Activated CD8-positive, alpha-beta T cell treated with anti-CD3 and anti-CD28 coated beads for 36 hours (primary cell): ENCODE measurements at regions not wholly inside any gene's neighbourhood (a gene's known extent, or its start where the extent isn't known, plus 50 kb on each side); places are given as distances from the start of the nearest gene placed in this dataset.

Experiments used
- ATAC-seq: fragments of 200-7000 bp; cut with Tn5 transposase; one replicate; pipeline ENCODE4 v1.10.0; 2021; ENCODE audit warnings: mild to moderate bottlenecking, moderate library complexity
- CTCF ChIA-PET: fragments of 350-600 bp; sonication (Branson Sonifier 250); formaldehyde crosslinking; loops from one replicate; lab custom pipeline; 2021; ENCODE audit warnings: antibody characterized with exemption; lab: Charles Lee
- POLR2A ChIA-PET: fragments of 350-600 bp; sonication (Branson Sonifier 250); formaldehyde crosslinking; loops from one replicate; lab custom pipeline; 2021; ENCODE audit warnings: antibody characterized with exemption; lab: Charles Lee
- DNase-seq: peaks from one replicate; pipeline ENCODE4 v3.0.0-alpha.2; 2020
- H3K27ac Mint-ChIP-seq: one replicate; pipeline ENCODE4 v1.8.0; 2021; ENCODE audit warnings: mild to moderate bottlenecking, mixed read lengths
- H3K27me3 Mint-ChIP-seq: one replicate; pipeline ENCODE4 v1.8.0; 2021; ENCODE audit warnings: mixed read lengths
- H3K36me3 Mint-ChIP-seq: one replicate; pipeline ENCODE4 v1.8.0; 2021; ENCODE audit warnings: low read depth, mixed read lengths
- H3K4me1 Mint-ChIP-seq: one replicate; pipeline ENCODE4 v1.8.0; 2021; ENCODE audit warnings: low read depth, mixed read lengths
- H3K4me3 Mint-ChIP-seq: one replicate; pipeline ENCODE4 v1.8.0; 2021; ENCODE audit warnings: mild to moderate bottlenecking, moderate library complexity, mixed read lengths
- H3K9me3 Mint-ChIP-seq: one replicate; pipeline ENCODE4 v1.8.0; 2021; ENCODE audit warnings: mixed read lengths
- intact Hi-C: fragments of 100-400 bp; cut with micrococcal nuclease; formaldehyde crosslinking; loops from one replicate; pipeline ENCODE4 v1.10.0; 2022
- TF ChIP-seq, protein P1 (sequence below): fragments of 200-600 bp; IDR thresholded peaks from one replicate; pipeline ENCODE4 v1.8.0; 2022; ENCODE audit warnings: antibody characterized with exemption, mild to moderate bottlenecking

DNA sequence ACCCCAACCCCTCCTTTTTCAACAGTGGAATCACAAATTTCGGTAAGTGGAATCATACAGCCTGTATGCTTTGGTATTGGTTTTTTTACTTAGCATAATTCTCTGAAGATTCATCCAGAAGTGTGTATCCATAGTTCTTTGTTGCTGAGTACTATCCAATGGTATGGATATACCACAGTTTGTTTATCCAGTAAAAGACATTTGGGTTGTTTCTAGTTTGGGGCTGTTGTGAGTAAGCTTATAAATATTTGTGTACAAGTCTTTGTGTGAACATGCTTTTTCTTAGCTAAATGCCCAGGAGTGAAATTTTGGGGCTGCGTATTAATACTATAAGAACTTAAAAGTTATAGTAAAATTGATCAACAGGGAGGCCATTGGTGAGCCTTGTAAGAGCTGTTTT lies 57.5 kb upstream of the GC start:
- CTCF ChIA-PET: no interaction called here
- Mint-ChIP-seq H3K9me3 (no peaks in the 10 kb centered on the region), H3K4me3 (no peak overlapping the region), H3K4me1 (no peaks in the 10 kb centered on the region), H3K27me3 (no peaks in the 10 kb centered on the region), H3K27ac (no peak overlapping the region), H3K36me3 (no peaks in the 10 kb centered on the region)
- POLR2A ChIA-PET: no interaction called here
- ATAC-seq: no peak
- DNase-seq: no peak
- intact Hi-C loops: no loop called here
- TF ChIP-seq, protein P1, sequence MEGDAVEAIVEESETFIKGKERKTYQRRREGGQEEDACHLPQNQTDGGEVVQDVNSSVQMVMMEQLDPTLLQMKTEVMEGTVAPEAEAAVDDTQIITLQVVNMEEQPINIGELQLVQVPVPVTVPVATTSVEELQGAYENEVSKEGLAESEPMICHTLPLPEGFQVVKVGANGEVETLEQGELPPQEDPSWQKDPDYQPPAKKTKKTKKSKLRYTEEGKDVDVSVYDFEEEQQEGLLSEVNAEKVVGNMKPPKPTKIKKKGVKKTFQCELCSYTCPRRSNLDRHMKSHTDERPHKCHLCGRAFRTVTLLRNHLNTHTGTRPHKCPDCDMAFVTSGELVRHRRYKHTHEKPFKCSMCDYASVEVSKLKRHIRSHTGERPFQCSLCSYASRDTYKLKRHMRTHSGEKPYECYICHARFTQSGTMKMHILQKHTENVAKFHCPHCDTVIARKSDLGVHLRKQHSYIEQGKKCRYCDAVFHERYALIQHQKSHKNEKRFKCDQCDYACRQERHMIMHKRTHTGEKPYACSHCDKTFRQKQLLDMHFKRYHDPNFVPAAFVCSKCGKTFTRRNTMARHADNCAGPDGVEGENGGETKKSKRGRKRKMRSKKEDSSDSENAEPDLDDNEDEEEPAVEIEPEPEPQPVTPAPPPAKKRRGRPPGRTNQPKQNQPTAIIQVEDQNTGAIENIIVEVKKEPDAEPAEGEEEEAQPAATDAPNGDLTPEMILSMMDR: no peak

DNA sequence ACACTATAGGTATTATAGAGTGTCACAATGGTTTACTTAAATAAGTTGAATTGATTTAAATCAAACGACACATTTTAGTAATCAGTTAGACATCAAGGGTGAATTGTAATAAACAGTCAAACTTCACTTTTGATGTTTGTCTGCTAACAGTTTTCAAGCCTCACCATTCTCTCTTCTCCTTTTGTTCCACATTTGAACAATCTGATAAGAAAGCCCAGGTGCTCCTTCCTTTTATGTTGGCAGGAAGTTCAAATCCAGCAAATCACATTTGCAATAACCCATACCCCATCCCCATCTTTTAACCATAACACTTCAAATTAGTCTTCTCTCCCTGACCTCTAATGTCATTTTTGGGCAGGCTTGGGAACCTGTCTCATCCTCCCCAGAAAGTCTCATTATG lies 63.4 kb upstream of the GC start:
- intact Hi-C loops: no loop called here
- Mint-ChIP-seq H3K4me3 (no peak overlapping the region), H3K36me3 (no peaks in the 10 kb centered on the region), H3K9me3 (no peaks in the 10 kb centered on the region), H3K27ac (no peak overlapping the region), H3K4me1 (no peaks in the 10 kb centered on the region), H3K27me3 (no peaks in the 10 kb centered on the region)
- ChIA-PET CTCF (no interaction called here), POLR2A (no interaction called here)
- no peak for DNase-seq
- TF ChIP-seq, protein P1: no peak
- ATAC-seq: no peak

GRCh38 chr4:71855944-71856343 lies 72.1 kb upstream of the GC start:
- Mint-ChIP-seq H3K27ac (no peak overlapping the region), H3K4me1 (no peaks in the 10 kb centered on the region), H3K36me3 (no peaks in the 10 kb centered on the region), H3K27me3 (no peaks in the 10 kb centered on the region), H3K4me3 (no peak overlapping the region), H3K9me3 (peaks cover 3% of the 10 kb centered on the region)
- intact Hi-C loops: no loop called here
- POLR2A ChIA-PET: no interaction called here
- ATAC-seq: no peak
- TF ChIP-seq, protein P1: no peak
- CTCF ChIA-PET: no interaction called here
- no peak for DNase-seq

DNA sequence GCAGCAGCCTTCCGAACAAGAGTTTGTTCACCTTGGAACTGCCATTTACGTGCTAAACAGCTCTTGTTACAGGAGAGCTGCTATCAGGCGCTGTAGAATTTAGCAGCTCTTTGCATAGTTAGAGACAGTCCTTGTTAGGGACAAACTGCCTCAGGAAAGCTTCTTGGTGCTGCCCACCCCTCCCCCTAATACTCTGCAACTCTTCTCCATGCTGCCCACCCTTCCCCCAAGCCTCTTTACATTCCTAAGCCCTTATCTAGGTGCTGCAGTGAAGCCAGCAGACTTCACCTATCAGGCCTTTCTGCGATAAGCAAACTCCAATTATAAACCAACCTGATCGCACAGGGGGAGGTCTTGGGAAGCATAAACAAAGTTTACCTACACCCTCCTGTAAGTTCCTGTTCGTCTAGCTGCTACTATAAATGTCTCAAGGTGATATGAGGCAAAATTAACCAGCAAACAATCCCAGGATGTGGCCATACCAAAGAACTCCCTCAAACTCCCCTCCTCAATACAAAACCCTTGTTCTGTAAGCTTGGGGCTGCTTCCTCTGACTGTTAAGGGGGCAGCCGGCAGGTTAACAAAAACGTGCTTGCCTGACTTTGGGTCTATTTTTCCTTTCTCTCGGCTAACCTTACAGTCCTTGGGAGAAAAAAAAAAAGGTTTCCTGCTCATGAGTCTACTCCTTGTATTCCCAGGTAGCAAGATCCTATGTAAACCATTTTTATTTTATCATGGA lies 74.0 kb upstream of the GC start:
- POLR2A ChIA-PET: interaction anchor here (0.6 kb wide), 1 partner anchor 851 kb away, joined by 3 read pairs; no protein-coding TSS in a partner anchor
- Mint-ChIP-seq H3K4me1 (no peaks in the 10 kb centered on the region), H3K27me3 (no peaks in the 10 kb centered on the region), H3K9me3 (peaks cover 3% of the 10 kb centered on the region), H3K27ac (no peak overlapping the region), H3K36me3 (no peaks in the 10 kb centered on the region), H3K4me3 (no peak overlapping the region)
- TF ChIP-seq, protein P1: no peak
- intact Hi-C loops: no loop called here
- DNase-seq (no peak), ATAC-seq (no peak)
- CTCF ChIA-PET: interaction anchor here (0.8 kb wide), 1 partner anchor 9 kb away, joined by 3 read pairs; no protein-coding TSS in a partner anchor

- Mint-ChIP-seq H3K9me3 (peaks cover 13% of the 10 kb centered on the region), H3K4me1 (no peaks in the 10 kb centered on the region), H3K36me3 (no peaks in the 10 kb centered on the region), H3K27me3 (no peaks in the 10 kb centered on the region), H3K4me3 (no peak overlapping the region), H3K27ac (no peak overlapping the region)
- CTCF ChIA-PET: interaction anchor here (1.4 kb wide), 1 partner anchor 21 kb away, joined by 4 read pairs; no protein-coding TSS in a partner anchor
- ATAC-seq (no peak), DNase-seq (no peak)
- intact Hi-C loops: no loop called here
- TF ChIP-seq, protein P1: no peak
- POLR2A ChIA-PET: no interaction called here
These were observed 76.8 kb upstream of the GC start for GRCh38 chr4:71860643-71861042.
